CD4-positive, CD25-positive, alpha-beta regulatory T cell (primary cell): ENCODE measurements at regions not wholly inside any gene's neighbourhood (a gene's known extent, or its start where the extent isn't known, plus 50 kb on each side); places are given as distances from the start of the nearest gene placed in this dataset.

Experiments
- ATAC-seq, 2 donors: fragments of 150-1000 bp; cut with Tn5 transposase; one replicate each; pipeline ENCODE4 v1.10.0; 2021; ENCODE audit warnings: low read depth in 2 of 2, moderate number of reproducible peaks in 2 of 2, moderate library complexity in 1 of 2
- DNase-seq, 3 donors: peaks; one replicate each; pipeline versions ENCODE4 v3.0.0 to v3.0.0-alpha.2; 2012 to 2022; ENCODE audit warnings: mixed read lengths in 1 of 3
- H3K27ac ChIP-seq: one replicate; pipeline ENCODE4 v1.7.0; 2013; ENCODE audit warnings: mild to moderate bottlenecking, low read length; ENCODE audit not compliant: insufficient read depth, poor library complexity, severe bottlenecking
- H3K27me3 ChIP-seq: one replicate; pipeline ENCODE4 v1.7.0; 2013; ENCODE audit warnings: low read length; ENCODE audit not compliant: control insufficient read depth, insufficient read depth
- H3K36me3 ChIP-seq: one replicate; pipeline ENCODE4 v1.7.0; 2013; ENCODE audit warnings: mild to moderate bottlenecking, low read length, moderate library complexity; ENCODE audit not compliant: control insufficient read depth, insufficient read depth
- H3K4me1 ChIP-seq: 2 replicates; pipeline ENCODE4 v1.7.0; 2013; ENCODE audit warnings: mild to moderate bottlenecking, low read length; ENCODE audit not compliant: insufficient read depth, control insufficient read depth, poor library complexity, severe bottlenecking
- H3K4me3 ChIP-seq: one replicate; pipeline ENCODE4 v1.7.0; 2013; ENCODE audit warnings: low read depth, mild to moderate bottlenecking, low read length, moderate library complexity
- H3K9me3 ChIP-seq, 2 experiments: 1 replicate in 1 of 2; 2 replicates in 1 of 2; pipeline ENCODE4 v1.7.0; 2013; ENCODE audit warnings: low read length in 2 of 2, mild to moderate bottlenecking in 1 of 2, moderate library complexity in 1 of 2; ENCODE audit not compliant: control insufficient read depth in 2 of 2
- H3K27ac Mint-ChIP-seq, 3 donors: one replicate each; pipeline ENCODE4 v1.8.0; 2020 to 2022; ENCODE audit warnings: mild to moderate bottlenecking in 3 of 3, mixed read lengths in 3 of 3, moderate library complexity in 2 of 3
- H3K27me3 Mint-ChIP-seq: one replicate; pipeline ENCODE4 v1.8.0; 2022; ENCODE audit warnings: mild to moderate bottlenecking, mixed read lengths
- H3K36me3 Mint-ChIP-seq: one replicate; pipeline ENCODE4 v1.8.0; 2020; ENCODE audit warnings: mixed read lengths
- H3K4me1 Mint-ChIP-seq, 4 donors: one replicate each; pipeline ENCODE4 v1.8.0; 2020 to 2022; ENCODE audit warnings: mixed read lengths in 4 of 4, mild to moderate bottlenecking in 1 of 4
- H3K4me3 Mint-ChIP-seq, 4 donors: one replicate each; pipeline ENCODE4 v1.8.0; 2020 to 2022; ENCODE audit warnings: mild to moderate bottlenecking in 4 of 4, mixed read lengths in 4 of 4, moderate library complexity in 3 of 4
- H3K9me3 Mint-ChIP-seq, 7 donors: one replicate each; pipeline ENCODE4 v1.8.0; 2020 to 2022; ENCODE audit warnings: mixed read lengths in 7 of 7, mild to moderate bottlenecking in 3 of 7, moderate library complexity in 2 of 7

- Histone ChIP-seq H3K27me3 (no peaks in the 10 kb centered on the region), H3K36me3 (no peaks in the 10 kb centered on the region), H3K27ac (no peak overlapping the region), H3K9me3 (no peaks in the 10 kb centered on the region), H3K4me3 (no peak overlapping the region), H3K4me1 (no peaks in the 10 kb centered on the region)
- H3K4me3 Mint-ChIP-seq: no peak overlapping the region
- ATAC-seq (no peak), DNase-seq (no peak)
- H3K36me3 Mint-ChIP-seq: no peaks in the 10 kb centered on the region
- H3K27ac Mint-ChIP-seq: no peak overlapping the region
- H3K27me3 Mint-ChIP-seq: no peaks in the 10 kb centered on the region
- peaks cover 0 to 19% (median 2%) of the 10 kb centered on the region in 7 donors for H3K9me3 Mint-ChIP-seq
- no peaks in the 10 kb centered on the region for H3K4me1 Mint-ChIP-seq
Observed at GRCh38 chr20:42020316-42020715, 402.1 kb upstream of the CHD6 start.

- no peaks in the 10 kb centered on the region for H3K4me1 Mint-ChIP-seq
- H3K27me3 Mint-ChIP-seq: no peaks in the 10 kb centered on the region
- H3K4me3 ChIP-seq: no peak overlapping the region
- no peaks in the 10 kb centered on the region for H3K36me3 ChIP-seq
- no peak overlapping the region for H3K27ac ChIP-seq
- H3K27me3 ChIP-seq: no peaks in the 10 kb centered on the region
- H3K36me3 Mint-ChIP-seq: no peaks in the 10 kb centered on the region
- no peaks in the 10 kb centered on the region for H3K9me3 ChIP-seq
- no peaks in the 10 kb centered on the region for H3K4me1 ChIP-seq
- DNase-seq (no peak), ATAC-seq (no peak)
- H3K9me3 Mint-ChIP-seq: peaks cover 0 to 17% (median 1%) of the 10 kb centered on the region in 7 donors
- H3K4me3 Mint-ChIP-seq: no peak overlapping the region
- no peak overlapping the region for H3K27ac Mint-ChIP-seq
Observed at GRCh38 chr20:42018979-42019378, 400.8 kb upstream of the CHD6 start.

GRCh38 chr20:42010090-42010489 is 391.9 kb upstream of the CHD6 start:
- H3K27ac ChIP-seq: no peak overlapping the region
- H3K4me1 Mint-ChIP-seq: no peaks in the 10 kb centered on the region
- H3K27me3 Mint-ChIP-seq: peaks cover 6% of the 10 kb centered on the region
- peaks cover 0 to 2% of the 10 kb centered on the region in 2 experiments for H3K9me3 ChIP-seq
- ATAC-seq (no peak), DNase-seq (no peak)
- H3K4me3 Mint-ChIP-seq: no peak overlapping the region
- H3K27me3 ChIP-seq: no peaks in the 10 kb centered on the region
- H3K4me3 ChIP-seq: no peak overlapping the region
- no peaks in the 10 kb centered on the region for H3K36me3 ChIP-seq
- H3K27ac Mint-ChIP-seq: no peak overlapping the region
- peaks cover 4 to 8% (median 6%) of the 10 kb centered on the region in 7 donors for H3K9me3 Mint-ChIP-seq
- H3K4me1 ChIP-seq: no peaks in the 10 kb centered on the region
- H3K36me3 Mint-ChIP-seq: no peaks in the 10 kb centered on the region

GRCh38 chr20:42007251-42007650 is 389.1 kb upstream of the CHD6 start:
- Histone ChIP-seq H3K4me1 (no peaks in the 10 kb centered on the region), H3K9me3 (peaks cover 0 to 2% of the 10 kb centered on the region in 2 experiments), H3K4me3 (no peak overlapping the region), H3K27ac (no peak overlapping the region), H3K27me3 (no peaks in the 10 kb centered on the region), H3K36me3 (no peaks in the 10 kb centered on the region)
- H3K9me3 Mint-ChIP-seq: peaks cover 3 to 8% (median 6%) of the 10 kb centered on the region in 7 donors
- no peak overlapping the region for H3K4me3 Mint-ChIP-seq
- DNase-seq (no peak), ATAC-seq (no peak)
- no peaks in the 10 kb centered on the region for H3K36me3 Mint-ChIP-seq
- H3K27me3 Mint-ChIP-seq: peaks cover 6% of the 10 kb centered on the region
- no peaks in the 10 kb centered on the region for H3K4me1 Mint-ChIP-seq
- H3K27ac Mint-ChIP-seq: no peak overlapping the region

- Histone ChIP-seq H3K36me3 (no peaks in the 10 kb centered on the region), H3K27ac (no peak overlapping the region), H3K27me3 (no peaks in the 10 kb centered on the region), H3K9me3 (peaks cover 0 to under 1% of the 10 kb centered on the region in 2 experiments), H3K4me3 (no peak overlapping the region), H3K4me1 (no peaks in the 10 kb centered on the region)
- H3K36me3 Mint-ChIP-seq: no peaks in the 10 kb centered on the region
- DNase-seq (no peak), ATAC-seq (no peak)
- no peak overlapping the region for H3K4me3 Mint-ChIP-seq
- H3K9me3 Mint-ChIP-seq: peaks cover 0 to 4% (median 1%) of the 10 kb centered on the region in 7 donors
- no peak overlapping the region for H3K27ac Mint-ChIP-seq
- no peaks in the 10 kb centered on the region for H3K4me1 Mint-ChIP-seq
- peaks cover 6% of the 10 kb centered on the region for H3K27me3 Mint-ChIP-seq
Observed at GRCh38 chr20:42005211-42005610, 387.0 kb upstream of the CHD6 start.

- no peaks in the 10 kb centered on the region for H3K36me3 ChIP-seq
- Mint-ChIP-seq H3K36me3 (no peaks in the 10 kb centered on the region), H3K27ac (no peak overlapping the region), H3K4me1 (no peaks in the 10 kb centered on the region), H3K27me3 (peaks cover 6% of the 10 kb centered on the region), H3K4me3 (no peak overlapping the region), H3K9me3 (peaks cover 1 to 8% (median 3%) of the 10 kb centered on the region in 7 donors)
- ATAC-seq (no peak), DNase-seq (no peak)
- H3K4me1 ChIP-seq: no peaks in the 10 kb centered on the region
- no peak overlapping the region for H3K27ac ChIP-seq
- no peaks in the 10 kb centered on the region for H3K9me3 ChIP-seq
- H3K27me3 ChIP-seq: no peaks in the 10 kb centered on the region
- no peak overlapping the region for H3K4me3 ChIP-seq
Observed at GRCh38 chr20:42003380-42003779, 385.2 kb upstream of the CHD6 start.

- ATAC-seq: no peak
Observed at GRCh38 chr20:41998539-41999341, 380.6 kb upstream of the CHD6 start.

GRCh38 chr20:41996951-41997350 is 378.8 kb upstream of the CHD6 start:
- Histone ChIP-seq H3K27me3 (no peaks in the 10 kb centered on the region), H3K36me3 (no peaks in the 10 kb centered on the region), H3K4me1 (no peaks in the 10 kb centered on the region), H3K4me3 (no peak overlapping the region), H3K27ac (no peak overlapping the region), H3K9me3 (no peaks in the 10 kb centered on the region)
- Mint-ChIP-seq H3K9me3 (peaks cover 0 to 8% (median 5%) of the 10 kb centered on the region in 7 donors), H3K27ac (no peak overlapping the region), H3K4me3 (no peak overlapping the region), H3K27me3 (no peaks in the 10 kb centered on the region), H3K36me3 (no peaks in the 10 kb centered on the region), H3K4me1 (no peaks in the 10 kb centered on the region)
- ATAC-seq (no peak), DNase-seq (no peak)

More at GRCh38 chr20:41998539-41999341, 380.6 kb upstream of the CHD6 start:
- H3K4me3 ChIP-seq: no peak overlapping the region
- H3K27me3 ChIP-seq: no peaks in the 10 kb centered on the region
- Mint-ChIP-seq H3K4me3 (no peak overlapping the region), H3K36me3 (no peaks in the 10 kb centered on the region), H3K27ac (no peak overlapping the region), H3K27me3 (no peaks in the 10 kb centered on the region), H3K9me3 (peaks cover 0 to 8% (median 5%) of the 10 kb centered on the region in 7 donors), H3K4me1 (no peaks in the 10 kb centered on the region)
- H3K27ac ChIP-seq: no peak overlapping the region
- no peaks in the 10 kb centered on the region for H3K9me3 ChIP-seq
- no peak for DNase-seq
- no peaks in the 10 kb centered on the region for H3K4me1 ChIP-seq
- H3K36me3 ChIP-seq: no peaks in the 10 kb centered on the region
